ENCODE measurements at regions not wholly inside any gene's neighbourhood (a gene's known extent, or its start where the extent isn't known, plus 50 kb on each side); places are given as distances from the start of the nearest gene placed in this dataset.

DNA sequence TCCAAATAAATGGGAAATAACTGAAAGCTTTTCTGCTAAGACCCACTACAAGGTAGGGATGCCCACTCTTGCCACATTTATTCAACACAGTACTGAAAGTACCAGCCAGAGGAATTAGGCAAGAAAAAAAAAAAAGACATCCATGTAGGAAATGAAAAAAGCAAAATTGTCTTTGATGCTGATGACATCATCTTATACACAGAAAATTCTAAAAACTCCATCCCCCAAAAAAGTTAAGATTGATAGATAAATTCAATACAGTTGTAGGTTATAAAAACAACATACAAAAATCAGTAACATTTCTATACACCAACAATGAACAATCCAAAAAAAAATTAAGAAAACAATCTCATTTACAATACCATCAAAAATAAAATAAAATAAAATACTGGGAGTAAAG is 330.4 kb downstream of the RBM26 start:
- TF ChIP-seq, protein P1, sequence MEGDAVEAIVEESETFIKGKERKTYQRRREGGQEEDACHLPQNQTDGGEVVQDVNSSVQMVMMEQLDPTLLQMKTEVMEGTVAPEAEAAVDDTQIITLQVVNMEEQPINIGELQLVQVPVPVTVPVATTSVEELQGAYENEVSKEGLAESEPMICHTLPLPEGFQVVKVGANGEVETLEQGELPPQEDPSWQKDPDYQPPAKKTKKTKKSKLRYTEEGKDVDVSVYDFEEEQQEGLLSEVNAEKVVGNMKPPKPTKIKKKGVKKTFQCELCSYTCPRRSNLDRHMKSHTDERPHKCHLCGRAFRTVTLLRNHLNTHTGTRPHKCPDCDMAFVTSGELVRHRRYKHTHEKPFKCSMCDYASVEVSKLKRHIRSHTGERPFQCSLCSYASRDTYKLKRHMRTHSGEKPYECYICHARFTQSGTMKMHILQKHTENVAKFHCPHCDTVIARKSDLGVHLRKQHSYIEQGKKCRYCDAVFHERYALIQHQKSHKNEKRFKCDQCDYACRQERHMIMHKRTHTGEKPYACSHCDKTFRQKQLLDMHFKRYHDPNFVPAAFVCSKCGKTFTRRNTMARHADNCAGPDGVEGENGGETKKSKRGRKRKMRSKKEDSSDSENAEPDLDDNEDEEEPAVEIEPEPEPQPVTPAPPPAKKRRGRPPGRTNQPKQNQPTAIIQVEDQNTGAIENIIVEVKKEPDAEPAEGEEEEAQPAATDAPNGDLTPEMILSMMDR (IDR thresholded peaks at IDR 0.05) = no peak
- TF ChIP-seq POLR2A (IDR thresholded peaks at IDR 0.05) = no peak
